ENCODE measurements at regions not wholly inside any gene's neighbourhood (a gene's known extent, or its start where the extent isn't known, plus 50 kb on each side); places are given as distances from the start of the nearest gene placed in this dataset.

GRCh38 chr7:124323597-124323996, 290.7 kb upstream of the TMEM229A start:
- TF ChIP-seq CTCF (IDR thresholded peaks at IDR 0.05) (no peak), POLR2A (IDR thresholded peaks at IDR 0.05) (no peak), POLR2AphosphoS5 (IDR thresholded peaks at IDR 0.05) (no peak)

All from sigmoid colon (tissue), 4 donors.